ENCODE measurements at regions not wholly inside any gene's neighbourhood (a gene's known extent, or its start where the extent isn't known, plus 50 kb on each side); places are given as distances from the start of the nearest gene placed in this dataset.

DNA sequence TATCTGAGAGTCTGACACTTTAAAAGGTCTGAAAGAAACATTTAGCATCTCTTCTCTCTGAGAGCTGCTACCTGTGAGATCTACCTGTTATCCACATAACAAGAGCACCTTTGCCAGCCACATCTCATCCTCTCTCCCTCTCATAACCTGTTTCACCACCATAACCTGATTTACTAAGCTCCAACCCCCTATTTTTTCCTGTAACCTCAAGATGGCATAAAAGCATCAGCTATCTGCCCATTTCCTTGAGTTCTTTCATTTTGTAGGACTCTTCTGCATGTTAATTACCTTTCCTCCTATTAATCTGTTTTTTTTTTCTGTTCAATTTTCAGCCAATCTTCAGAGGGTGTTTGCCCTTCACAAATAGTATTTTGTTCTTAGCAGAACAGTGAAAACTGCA lies 136.5 kb upstream of the KCNK1 start:
- no peak overlapping the region for H3K56ac ChIP-seq (ENCODE audit: low read length)
- H3K4me1 ChIP-seq (ENCODE audit: control insufficient read depth, low read depth, low read length) = no peaks in the 10 kb centered on the region
- no peak overlapping the region for H2AK5ac ChIP-seq (ENCODE audit: low read length)
- no peak overlapping the region for H4K5ac ChIP-seq (ENCODE audit: low read length)
- H3K4me2 ChIP-seq (ENCODE audit: low read length) = no peak overlapping the region
- no peak overlapping the region for H2BK15ac ChIP-seq (replicated peaks; ENCODE audit: low read depth)
- H2BK5ac ChIP-seq (ENCODE audit: low read length) = no peak overlapping the region
- no peaks in the 10 kb centered on the region for H3K79me1 ChIP-seq (ENCODE audit: low read length)
- no peak overlapping the region for H3K23ac ChIP-seq (ENCODE audit: low read length)
- H2BK120ac ChIP-seq (ENCODE audit: low read depth, low read length) = no peak overlapping the region
- no peak overlapping the region for H3K27ac ChIP-seq (ENCODE audit: low read depth, low read length)
- H3K4ac ChIP-seq (ENCODE audit: low read depth, low read length) = no peak overlapping the region
- H3K9ac ChIP-seq (ENCODE audit: low read length) = no peak overlapping the region
- H3K4me3 ChIP-seq (ENCODE audit: low read length) = no peak overlapping the region
- no peaks in the 10 kb centered on the region for H3K79me2 ChIP-seq (ENCODE audit: control insufficient read depth, insufficient read depth, low read length)
- H3K36me3 ChIP-seq (ENCODE audit: control insufficient read depth, insufficient read depth, low read length) = no peaks in the 10 kb centered on the region
- H4K8ac ChIP-seq (ENCODE audit: low read depth, low read length) = no peak overlapping the region
- H3K27me3 ChIP-seq (ENCODE audit: insufficient read depth, low read length, poor library complexity) = no peaks in the 10 kb centered on the region
- H3K18ac ChIP-seq (ENCODE audit: low read length) = no peak overlapping the region
- no peak for DNase-seq

DNA sequence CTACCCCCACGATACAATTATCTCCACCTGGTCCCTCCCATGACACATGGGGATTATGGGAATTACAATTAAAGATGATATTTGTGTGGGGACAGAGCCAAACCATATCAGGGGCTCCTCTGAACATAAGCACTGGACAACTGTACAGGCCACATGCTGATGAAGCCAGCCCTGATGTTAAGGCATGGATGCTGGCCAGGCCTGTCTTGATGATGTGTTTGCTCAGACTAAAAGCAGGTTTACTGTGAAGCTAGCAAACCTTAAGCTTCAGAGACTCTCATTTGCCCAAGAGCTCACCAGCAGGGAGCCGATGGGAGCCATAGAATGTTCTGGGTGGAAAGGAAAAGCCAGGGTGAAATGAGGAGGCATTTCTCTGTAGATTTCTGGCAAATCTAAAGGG lies 135.3 kb upstream of the KCNK1 start:
- H4K5ac ChIP-seq (ENCODE audit: low read length) = no peak overlapping the region
- no peak overlapping the region for H3K56ac ChIP-seq (ENCODE audit: low read length)
- H2BK15ac ChIP-seq (replicated peaks; ENCODE audit: low read depth) = no peak overlapping the region
- H3K79me2 ChIP-seq (ENCODE audit: control insufficient read depth, insufficient read depth, low read length) = no peaks in the 10 kb centered on the region
- no peak overlapping the region for H2AK5ac ChIP-seq (ENCODE audit: low read length)
- no peak overlapping the region for H4K8ac ChIP-seq (ENCODE audit: low read depth, low read length)
- no peak for DNase-seq
- H2BK5ac ChIP-seq (ENCODE audit: low read length) = no peak overlapping the region
- no peak overlapping the region for H3K23ac ChIP-seq (ENCODE audit: low read length)
- H3K9ac ChIP-seq (ENCODE audit: low read length) = no peak overlapping the region
- H3K4ac ChIP-seq (ENCODE audit: low read depth, low read length) = no peak overlapping the region
- no peak overlapping the region for H2BK120ac ChIP-seq (ENCODE audit: low read depth, low read length)
- no peak overlapping the region for H3K27ac ChIP-seq (ENCODE audit: low read depth, low read length)
- H3K79me1 ChIP-seq (ENCODE audit: low read length) = no peaks in the 10 kb centered on the region
- no CpG with 5 or more reads among the region's 2 CpGs for WGBS (ENCODE audit: extremely low coverage, insufficient coverage, low lambda C conversion rate)
- no peaks in the 10 kb centered on the region for H3K4me1 ChIP-seq (ENCODE audit: control insufficient read depth, low read depth, low read length)
- H3K27me3 ChIP-seq (ENCODE audit: insufficient read depth, low read length, poor library complexity) = no peaks in the 10 kb centered on the region
- H3K4me2 ChIP-seq (ENCODE audit: low read length) = no peak overlapping the region
- H3K36me3 ChIP-seq (ENCODE audit: control insufficient read depth, insufficient read depth, low read length) = no peaks in the 10 kb centered on the region
- no peak overlapping the region for H3K4me3 ChIP-seq (ENCODE audit: low read length)
- no peak overlapping the region for H3K18ac ChIP-seq (ENCODE audit: low read length)

DNA sequence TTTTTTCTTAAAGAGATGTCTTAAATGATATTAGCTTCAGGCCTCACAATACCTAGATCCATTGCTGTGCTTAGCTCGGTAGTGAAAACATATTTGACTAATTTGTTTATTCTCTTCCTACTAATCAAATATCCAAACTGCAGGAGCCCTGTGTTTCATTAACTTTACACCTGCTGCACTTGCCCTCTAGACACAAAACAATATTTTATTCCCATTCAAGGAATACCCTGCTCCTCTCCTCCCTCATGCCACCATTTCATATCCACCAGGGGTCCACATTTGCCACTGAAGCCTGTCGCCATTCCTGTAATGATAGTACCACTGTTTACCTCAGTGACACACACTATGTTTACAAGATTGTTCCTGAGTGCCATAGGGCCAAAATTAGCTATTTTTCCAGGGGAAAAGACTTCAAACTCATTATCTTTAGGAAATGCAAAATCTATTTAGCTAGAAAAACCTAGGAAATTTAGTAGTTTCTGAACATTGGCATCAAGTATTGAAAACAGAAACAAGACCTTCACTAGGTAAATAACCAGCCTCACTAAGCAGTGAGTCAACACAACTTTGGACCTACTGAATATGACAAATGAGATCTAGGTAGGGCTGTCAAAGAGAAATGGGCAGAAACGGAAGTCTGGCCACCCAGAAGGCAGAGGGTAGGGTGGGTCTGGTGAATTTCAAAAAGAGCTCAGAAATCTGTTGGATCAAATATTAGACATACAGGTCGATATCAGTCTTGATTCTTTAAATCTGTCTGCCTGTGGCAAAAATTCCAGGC lies 134.6 kb upstream of the KCNK1 start:
- Histone ChIP-seq H2BK120ac (ENCODE audit: low read depth, low read length) (no peak overlapping the region), H3K27ac (ENCODE audit: low read depth, low read length) (no peak overlapping the region), H3K4me2 (ENCODE audit: low read length) (no peak overlapping the region), H3K56ac (ENCODE audit: low read length) (no peak overlapping the region), H3K18ac (ENCODE audit: low read length) (no peak overlapping the region), H4K8ac (ENCODE audit: low read depth, low read length) (no peak overlapping the region), H3K23ac (ENCODE audit: low read length) (no peak overlapping the region), H3K4ac (ENCODE audit: low read depth, low read length) (no peak overlapping the region), H2BK5ac (ENCODE audit: low read length) (no peak overlapping the region), H3K4me1 (ENCODE audit: control insufficient read depth, low read depth, low read length) (no peaks in the 10 kb centered on the region), H2BK15ac (replicated peaks; ENCODE audit: low read depth) (no peak overlapping the region), H3K27me3 (ENCODE audit: insufficient read depth, low read length, poor library complexity) (no peaks in the 10 kb centered on the region), H2AK5ac (ENCODE audit: low read length) (no peak overlapping the region), H3K79me1 (ENCODE audit: low read length) (no peaks in the 10 kb centered on the region), H3K79me2 (ENCODE audit: control insufficient read depth, insufficient read depth, low read length) (no peaks in the 10 kb centered on the region), H3K36me3 (ENCODE audit: control insufficient read depth, insufficient read depth, low read length) (no peaks in the 10 kb centered on the region), H4K5ac (ENCODE audit: low read length) (no peak overlapping the region), H3K4me3 (ENCODE audit: low read length) (no peak overlapping the region), H3K9ac (ENCODE audit: low read length) (no peak overlapping the region)
- WGBS (ENCODE audit: extremely low coverage, insufficient coverage, low lambda C conversion rate) = no CpG with 5 or more reads among the region's 4 CpGs
- no peak for DNase-seq

DNA sequence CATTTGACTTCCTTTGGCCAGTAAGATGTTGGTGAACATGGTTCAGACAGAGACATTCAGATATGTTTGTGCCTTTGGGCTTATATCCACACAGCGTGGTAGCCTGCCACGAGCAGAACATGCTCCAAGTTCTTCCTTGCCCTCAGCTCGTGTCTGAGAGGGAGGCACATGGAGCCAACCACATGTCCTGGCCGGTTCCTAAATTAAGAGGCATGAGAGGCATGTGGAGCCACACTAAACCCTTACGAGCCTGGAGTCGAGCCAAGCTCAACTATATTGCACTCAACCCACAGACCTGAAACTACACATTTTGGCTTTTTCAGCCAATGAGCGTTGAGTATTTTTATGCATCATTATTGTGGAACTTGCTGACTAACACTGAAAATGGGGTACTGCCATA lies 133.7 kb upstream of the KCNK1 start:
- no peak for DNase-seq
- Histone ChIP-seq H2BK5ac (ENCODE audit: low read length) (no peak overlapping the region), H3K27me3 (ENCODE audit: insufficient read depth, low read length, poor library complexity) (no peaks in the 10 kb centered on the region), H3K18ac (ENCODE audit: low read length) (no peak overlapping the region), H3K4me3 (ENCODE audit: low read length) (no peak overlapping the region), H3K56ac (ENCODE audit: low read length) (no peak overlapping the region), H3K79me2 (ENCODE audit: control insufficient read depth, insufficient read depth, low read length) (no peaks in the 10 kb centered on the region), H3K23ac (ENCODE audit: low read length) (no peak overlapping the region), H4K8ac (ENCODE audit: low read depth, low read length) (no peak overlapping the region), H2BK120ac (ENCODE audit: low read depth, low read length) (no peak overlapping the region), H3K27ac (ENCODE audit: low read depth, low read length) (no peak overlapping the region), H2BK15ac (replicated peaks; ENCODE audit: low read depth) (no peak overlapping the region), H3K4me2 (ENCODE audit: low read length) (no peak overlapping the region), H3K79me1 (ENCODE audit: low read length) (no peaks in the 10 kb centered on the region), H3K4ac (ENCODE audit: low read depth, low read length) (no peak overlapping the region), H2AK5ac (ENCODE audit: low read length) (no peak overlapping the region), H4K5ac (ENCODE audit: low read length) (no peak overlapping the region), H3K9ac (ENCODE audit: low read length) (no peak overlapping the region), H3K36me3 (ENCODE audit: control insufficient read depth, insufficient read depth, low read length) (no peaks in the 10 kb centered on the region), H3K4me1 (ENCODE audit: control insufficient read depth, low read depth, low read length) (no peaks in the 10 kb centered on the region)
- WGBS (ENCODE audit: extremely low coverage, insufficient coverage, low lambda C conversion rate) = no CpG with 5 or more reads among the region's 7 CpGs

DNA sequence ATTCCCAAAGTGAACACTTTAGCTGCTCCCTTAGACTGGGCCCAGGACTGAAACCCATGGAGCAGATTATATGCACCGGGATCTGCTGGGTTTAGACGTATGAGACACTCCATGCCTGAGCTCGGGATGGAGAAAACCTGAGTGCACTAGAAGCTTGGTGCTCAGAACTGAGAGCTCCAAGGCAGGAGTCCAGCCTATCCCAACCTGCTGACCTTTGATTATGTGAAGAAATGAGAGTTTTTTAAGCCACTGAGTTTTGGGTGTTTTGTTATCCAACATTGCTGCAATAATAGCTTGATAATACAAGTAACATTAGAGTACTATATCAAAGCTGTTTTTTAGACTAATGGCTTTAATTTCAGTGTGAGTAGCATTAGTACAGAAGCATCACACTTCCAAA lies 131.5 kb upstream of the KCNK1 start:
- Histone ChIP-seq H3K27me3 (ENCODE audit: insufficient read depth, low read length, poor library complexity) (no peaks in the 10 kb centered on the region), H3K36me3 (ENCODE audit: control insufficient read depth, insufficient read depth, low read length) (no peaks in the 10 kb centered on the region), H3K56ac (ENCODE audit: low read length) (no peak overlapping the region), H3K9ac (ENCODE audit: low read length) (no peak overlapping the region), H2BK15ac (replicated peaks; ENCODE audit: low read depth) (no peak overlapping the region), H2BK120ac (ENCODE audit: low read depth, low read length) (no peak overlapping the region), H3K27ac (ENCODE audit: low read depth, low read length) (no peak overlapping the region), H4K5ac (ENCODE audit: low read length) (no peak overlapping the region), H4K8ac (ENCODE audit: low read depth, low read length) (no peak overlapping the region), H3K4me1 (ENCODE audit: control insufficient read depth, low read depth, low read length) (no peaks in the 10 kb centered on the region), H3K79me2 (ENCODE audit: control insufficient read depth, insufficient read depth, low read length) (no peaks in the 10 kb centered on the region), H2BK5ac (ENCODE audit: low read length) (no peak overlapping the region), H3K79me1 (ENCODE audit: low read length) (no peaks in the 10 kb centered on the region), H3K4me2 (ENCODE audit: low read length) (no peak overlapping the region), H2AK5ac (ENCODE audit: low read length) (no peak overlapping the region), H3K18ac (ENCODE audit: low read length) (no peak overlapping the region), H3K4ac (ENCODE audit: low read depth, low read length) (no peak overlapping the region), H3K4me3 (ENCODE audit: low read length) (no peak overlapping the region), H3K23ac (ENCODE audit: low read length) (no peak overlapping the region)
- DNase-seq = no peak
- WGBS (ENCODE audit: extremely low coverage, insufficient coverage, low lambda C conversion rate) = no CpG with 5 or more reads among the region's 3 CpGs

DNA sequence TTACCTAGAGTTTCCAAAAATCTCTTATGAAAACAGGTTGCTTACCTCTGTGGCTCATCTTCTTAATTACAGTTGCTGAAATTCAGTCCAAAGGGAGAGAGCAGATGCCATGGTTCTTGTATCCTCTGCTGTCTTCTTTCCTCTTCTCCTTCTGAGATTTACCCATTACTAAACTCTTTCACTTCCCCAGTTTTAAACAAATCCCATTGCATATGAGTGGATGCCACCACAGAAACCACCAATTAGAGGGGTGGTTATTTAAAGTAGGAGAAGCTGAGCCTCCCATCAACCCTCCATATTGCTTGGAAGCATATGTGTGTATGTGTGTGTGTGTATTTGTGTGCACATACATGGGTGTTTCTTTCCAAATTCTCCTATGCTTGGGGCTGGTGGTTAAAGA lies 128.5 kb upstream of the KCNK1 start:
- Histone ChIP-seq H3K4ac (ENCODE audit: low read depth, low read length) (no peak overlapping the region), H3K4me3 (ENCODE audit: low read length) (no peak overlapping the region), H3K27ac (ENCODE audit: low read depth, low read length) (no peak overlapping the region), H3K18ac (ENCODE audit: low read length) (no peak overlapping the region), H3K23ac (ENCODE audit: low read length) (no peak overlapping the region), H4K5ac (ENCODE audit: low read length) (no peak overlapping the region), H4K8ac (ENCODE audit: low read depth, low read length) (no peak overlapping the region), H3K79me1 (ENCODE audit: low read length) (no peaks in the 10 kb centered on the region), H2BK15ac (replicated peaks; ENCODE audit: low read depth) (no peak overlapping the region), H2AK5ac (ENCODE audit: low read length) (no peak overlapping the region), H2BK5ac (ENCODE audit: low read length) (no peak overlapping the region), H3K4me1 (ENCODE audit: control insufficient read depth, low read depth, low read length) (no peaks in the 10 kb centered on the region), H3K36me3 (ENCODE audit: control insufficient read depth, insufficient read depth, low read length) (no peaks in the 10 kb centered on the region), H3K79me2 (ENCODE audit: control insufficient read depth, insufficient read depth, low read length) (no peaks in the 10 kb centered on the region), H3K4me2 (ENCODE audit: low read length) (no peak overlapping the region), H3K27me3 (ENCODE audit: insufficient read depth, low read length, poor library complexity) (no peaks in the 10 kb centered on the region), H2BK120ac (ENCODE audit: low read depth, low read length) (no peak overlapping the region), H3K9ac (ENCODE audit: low read length) (no peak overlapping the region), H3K56ac (ENCODE audit: low read length) (no peak overlapping the region)
- no peak for DNase-seq
